Neuronal stem cell (in vitro differentiated cells): ENCODE measurements at regions not wholly inside any gene's neighbourhood (a gene's known extent, or its start where the extent isn't known, plus 50 kb on each side); places are given as distances from the start of the nearest gene placed in this dataset.
"Not testable (repeated sequence)": the region's sequence is repeated elsewhere in the genome, so short reads cannot be mapped to it uniquely, and the experiment has no call there.

Experiments
- DNase-seq: peaks from one replicate; pipeline ENCODE4 v3.0.0-alpha.2; 2013; ENCODE audit warnings: low spot score
- H2AFZ ChIP-seq: one replicate; pipeline ENCODE4 v1.6.1; 2013; ENCODE audit warnings: mild to moderate bottlenecking, low read length, inconsistent platforms
- H2AK5ac ChIP-seq: 2 replicates; pipeline ENCODE4 v1.6.1; 2013; ENCODE audit warnings: low read depth, mild to moderate bottlenecking, inconsistent platforms, low read length, moderate library complexity, mixed read lengths
- H2BK120ac ChIP-seq: 2 replicates; pipeline ENCODE4 v1.6.1; 2013; ENCODE audit warnings: low read depth, mild to moderate bottlenecking, inconsistent platforms, low read length, moderate library complexity, mixed read lengths
- H2BK12ac ChIP-seq: one replicate; pipeline ENCODE4 v1.6.1; 2013; ENCODE audit warnings: low read length, inconsistent platforms
- H2BK15ac ChIP-seq: 2 replicates; pipeline ENCODE4 v1.6.1; 2013; ENCODE audit warnings: mild to moderate bottlenecking, low read length, inconsistent platforms, mixed read lengths
- H2BK5ac ChIP-seq: one replicate; pipeline ENCODE4 v1.6.1; 2013; ENCODE audit warnings: inconsistent platforms, mild to moderate bottlenecking, low read length, moderate library complexity
- H3K14ac ChIP-seq: one replicate; pipeline ENCODE4 v1.6.1; 2013; ENCODE audit warnings: low read length, inconsistent platforms
- H3K18ac ChIP-seq: 2 replicates; pipeline ENCODE4 v1.6.1; 2013; ENCODE audit warnings: low read length, inconsistent platforms
- H3K23ac ChIP-seq: 2 replicates; pipeline ENCODE4 v1.6.1; 2013; ENCODE audit warnings: low read depth, mild to moderate bottlenecking, mixed read lengths, low read length, inconsistent platforms; ENCODE audit not compliant: poor library complexity
- H3K27ac ChIP-seq: replicated peaks from 3 replicates; pipeline ENCODE4 v1.5.1; 2013; ENCODE audit warnings: low read length, inconsistent platforms
- H3K27me3 ChIP-seq, 3 experiments: 2 replicates each; pipeline ENCODE4 v1.6.1; 2013; ENCODE audit warnings: low read length in 3 of 3, mild to moderate bottlenecking in 2 of 3, inconsistent platforms in 1 of 3, low read depth in 1 of 3, mixed read lengths in 1 of 3, moderate library complexity in 1 of 3; ENCODE audit not compliant: control insufficient read depth in 3 of 3, insufficient read depth in 3 of 3
- H3K36me3 ChIP-seq, 2 donors: replicated peaks in 1 of 2; 2 replicates each; pipeline ENCODE4 v1.6.1; 2013; ENCODE audit warnings: low read length in 2 of 2; ENCODE audit not compliant: control insufficient read depth in 2 of 2, insufficient read depth in 2 of 2
- H3K4ac ChIP-seq: 2 replicates; pipeline ENCODE4 v1.6.1; 2013; ENCODE audit warnings: inconsistent platforms, mild to moderate bottlenecking, low read length, moderate library complexity
- H3K4me1 ChIP-seq, 2 donors: 1 replicate in 1 of 2; 2 replicates in 1 of 2; pipeline ENCODE4 v1.6.1; 2013; ENCODE audit warnings: low read length in 2 of 2, low read depth in 1 of 2; ENCODE audit not compliant: control insufficient read depth in 2 of 2, insufficient read depth in 1 of 2
- H3K4me2 ChIP-seq: one replicate; pipeline ENCODE4 v1.6.1; 2013; ENCODE audit warnings: mild to moderate bottlenecking, low read length, inconsistent platforms; ENCODE audit not compliant: insufficient read depth, poor library complexity, severe bottlenecking
- H3K4me3 ChIP-seq, 2 donors: 2 replicates each; pipeline ENCODE4 v1.5.1; 2013; ENCODE audit warnings: low read length in 2 of 2, mild to moderate bottlenecking in 2 of 2, inconsistent platforms in 1 of 2, moderate library complexity in 1 of 2
- H3K79me1 ChIP-seq: one replicate; pipeline ENCODE4 v1.6.1; 2013; ENCODE audit warnings: low read depth, mild to moderate bottlenecking, inconsistent platforms, low read length, moderate library complexity
- H3K9ac ChIP-seq: one replicate; pipeline ENCODE4 v1.6.1; 2013; ENCODE audit warnings: mild to moderate bottlenecking, low read depth, low read length, inconsistent platforms; ENCODE audit not compliant: poor library complexity
- H3K9me3 ChIP-seq, 2 donors: replicated peaks in 1 of 2; 2 replicates each; pipeline versions ENCODE3 to v1.6.1; 2013; ENCODE audit warnings: low read length in 2 of 2, mild to moderate bottlenecking in 2 of 2, inconsistent platforms in 1 of 2, low read depth in 1 of 2, mixed read lengths in 1 of 2, moderate library complexity in 1 of 2; ENCODE audit not compliant: control insufficient read depth in 2 of 2, insufficient read depth in 1 of 2
- H4K8ac ChIP-seq: one replicate; pipeline ENCODE4 v1.6.1; 2013; ENCODE audit warnings: low read depth, mild to moderate bottlenecking, inconsistent platforms, low read length, moderate library complexity
- H4K91ac ChIP-seq: one replicate; pipeline ENCODE4 v1.6.1; 2013; ENCODE audit warnings: low read length, low read depth, mild to moderate bottlenecking, inconsistent platforms; ENCODE audit not compliant: poor library complexity
- WGBS, 2 donors: extraction: QIAGEN DNeasy Blood & Tissue Kit; methylation state at CpG; one replicate each; pipeline ENCODE4 v1.1.7; 2013; ENCODE audit warnings: missing lambda C conversion rate in 2 of 2, mixed read lengths in 1 of 2; ENCODE audit not compliant: insufficient read length in 2 of 2, insufficient replicate concordance in 1 of 2; ENCODE audit errors: extremely low coverage in 2 of 2; 5-methylcytosine and 5-hydroxymethylcytosine counted together

GRCh38 chr15:32253958-32254357, 149.1 kb downstream of the GOLGA8K start:
- not testable (repeated sequence) for H2AK5ac ChIP-seq, H4K91ac ChIP-seq, H3K4me1 ChIP-seq, H3K4me3 ChIP-seq, H4K8ac ChIP-seq, DNase-seq, H3K4ac ChIP-seq, H3K79me1 ChIP-seq, H2BK5ac ChIP-seq, H3K9ac ChIP-seq, H3K36me3 ChIP-seq, H2BK120ac ChIP-seq, H3K4me2 ChIP-seq, H2BK12ac ChIP-seq, H2BK15ac ChIP-seq, H2AFZ ChIP-seq, H3K18ac ChIP-seq, H3K9me3 ChIP-seq, H3K23ac ChIP-seq, H3K14ac ChIP-seq, H3K27ac ChIP-seq, H3K27me3 ChIP-seq
- WGBS, 2 donors, result no CpG with 5 or more reads among the region's 7 CpGs

DNA sequence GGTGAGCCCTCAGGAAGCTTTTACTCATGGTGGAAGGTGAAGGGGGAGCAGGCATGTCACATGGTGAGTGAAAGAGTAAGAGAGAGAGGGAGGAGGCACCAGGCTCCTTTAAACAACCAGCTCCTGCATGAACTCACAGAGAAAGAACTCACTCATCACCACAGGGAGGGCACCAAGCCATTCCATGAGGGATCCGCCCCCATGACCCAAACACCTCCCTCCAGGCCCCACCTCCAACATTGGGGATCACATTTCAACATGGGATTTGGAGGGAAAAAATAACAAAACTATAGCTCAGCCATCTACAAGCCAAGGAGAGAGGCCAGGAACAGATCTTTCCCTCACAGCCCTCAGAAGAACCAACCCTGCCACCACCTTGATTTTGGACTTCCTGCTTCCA, 153.9 kb downstream of the GOLGA8K start:
- H3K4ac ChIP-seq, H3K4me3 ChIP-seq, H3K79me1 ChIP-seq, H3K14ac ChIP-seq, H2BK15ac ChIP-seq, H2AK5ac ChIP-seq, H3K27ac ChIP-seq, H4K8ac ChIP-seq, H3K4me1 ChIP-seq, DNase-seq, H3K9ac ChIP-seq, H2AFZ ChIP-seq, H3K23ac ChIP-seq, H2BK120ac ChIP-seq, H3K9me3 ChIP-seq, H3K4me2 ChIP-seq, H2BK12ac ChIP-seq, H4K91ac ChIP-seq, H2BK5ac ChIP-seq, H3K27me3 ChIP-seq, H3K36me3 ChIP-seq, H3K18ac ChIP-seq: not testable (repeated sequence)
- no CpG with 5 or more reads among the region's 1 CpG for WGBS, 2 donors

DNA sequence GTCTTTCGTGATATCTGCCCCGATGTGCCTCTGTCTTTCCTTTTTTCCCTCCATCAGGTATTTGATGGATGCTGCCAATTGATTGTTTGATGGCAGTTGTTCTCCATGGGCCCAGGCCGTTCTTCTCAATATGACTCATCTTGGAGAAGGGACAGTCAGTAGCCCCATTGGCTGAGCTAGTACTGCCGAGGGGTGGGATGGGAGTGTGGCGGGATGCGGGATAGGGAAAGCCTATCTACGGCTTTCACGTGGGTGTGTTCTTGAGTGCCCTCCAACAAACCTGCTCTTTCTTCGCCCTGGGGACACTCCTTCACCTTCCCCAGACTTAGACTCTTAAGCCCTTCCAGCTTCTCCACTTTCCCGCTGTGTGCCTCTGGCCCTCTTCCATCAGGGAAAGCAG, 159.4 kb downstream of the GOLGA8K start:
- H2BK12ac ChIP-seq, H3K36me3 ChIP-seq, H3K27ac ChIP-seq, H3K23ac ChIP-seq, H3K18ac ChIP-seq, H2AFZ ChIP-seq, H3K4me3 ChIP-seq, H3K27me3 ChIP-seq, H3K9me3 ChIP-seq, DNase-seq, H3K9ac ChIP-seq, H2BK120ac ChIP-seq, H3K4me2 ChIP-seq, H3K4ac ChIP-seq, H3K79me1 ChIP-seq, H4K91ac ChIP-seq, H3K14ac ChIP-seq, H2AK5ac ChIP-seq, H3K4me1 ChIP-seq, H2BK5ac ChIP-seq, H4K8ac ChIP-seq, H2BK15ac ChIP-seq: not testable (repeated sequence)
- WGBS, 2 donors, result no CpG with 5 or more reads among the region's 10 CpGs

GRCh38 chr15:32242780-32243528, 160.1 kb downstream of the GOLGA8K start:
- not testable (repeated sequence) for H3K23ac ChIP-seq, H2BK12ac ChIP-seq, H3K27me3 ChIP-seq, H3K4me3 ChIP-seq, H3K18ac ChIP-seq, H3K9ac ChIP-seq, H3K36me3 ChIP-seq, DNase-seq, H2AK5ac ChIP-seq, H3K4me1 ChIP-seq, H4K91ac ChIP-seq, H3K79me1 ChIP-seq, H4K8ac ChIP-seq, H2BK15ac ChIP-seq, H2BK5ac ChIP-seq, H2BK120ac ChIP-seq, H3K4me2 ChIP-seq, H3K14ac ChIP-seq, H3K4ac ChIP-seq, H3K27ac ChIP-seq, H2AFZ ChIP-seq, H3K9me3 ChIP-seq
- no CpG with 5 or more reads among the region's 14 CpGs for WGBS, 2 donors
